Hepatocyte (in vitro differentiated cells): ENCODE measurements at regions not wholly inside any gene's neighbourhood (a gene's known extent, or its start where the extent isn't known, plus 50 kb on each side); places are given as distances from the start of the nearest gene placed in this dataset.
"Not testable (repeated sequence)": the region's sequence is repeated elsewhere in the genome, so short reads cannot be mapped to it uniquely, and the experiment has no call there.

ENCODE experiments used
- DNase-seq: peaks from one replicate; pipeline ENCODE4 v3.0.0-alpha.2; 2016; ENCODE audit warnings: low spot score
- H2AFZ ChIP-seq: fragments of 200-600 bp; sonication (generic); 2 replicates; pipeline ENCODE4 v1.6.0; 2016; ENCODE audit warnings: antibody characterized with exemption, mild to moderate bottlenecking
- H3K27ac ChIP-seq: fragments of 200-600 bp; sonication (generic); 2 replicates; pipeline ENCODE4 v1.5.1; 2016; ENCODE audit warnings: mild to moderate bottlenecking
- H3K27me3 ChIP-seq: fragments of 200-600 bp; sonication (generic); 2 replicates; pipeline ENCODE4 v1.6.1; 2016
- H3K36me3 ChIP-seq: fragments of 200-600 bp; sonication (generic); replicated peaks from 2 replicates; pipeline ENCODE4 v1.5.1; 2016; ENCODE audit warnings: low read depth; ENCODE audit not compliant: insufficient read depth
- H3K4me1 ChIP-seq: fragments of 200-600 bp; sonication (generic); 2 replicates; pipeline ENCODE4 v1.5.1; 2016; ENCODE audit warnings: mild to moderate bottlenecking, moderate library complexity; ENCODE audit not compliant: insufficient read depth
- H3K4me2 ChIP-seq: fragments of 200-600 bp; sonication (generic); 2 replicates; pipeline ENCODE4 v1.6.0; 2016
- H3K4me3 ChIP-seq: fragments of 200-600 bp; sonication (generic); 2 replicates; pipeline ENCODE4 v1.5.1; 2016; ENCODE audit warnings: mild to moderate bottlenecking
- H3K79me2 ChIP-seq: fragments of 200-600 bp; sonication (generic); 2 replicates; pipeline ENCODE4 v1.6.0; 2017; ENCODE audit warnings: mild to moderate bottlenecking
- H3K9me2 ChIP-seq: fragments of 200-600 bp; sonication (generic); replicated peaks from 2 replicates; pipeline ENCODE4 v1.6.0; 2017; ENCODE audit warnings: mild to moderate bottlenecking; ENCODE audit not compliant: insufficient read depth
- H3K9me3 ChIP-seq: fragments of 200-600 bp; sonication (generic); 2 replicates; pipeline ENCODE4 v1.5.1; 2016; ENCODE audit warnings: low read depth, mild to moderate bottlenecking
- H4K20me1 ChIP-seq: fragments of 200-600 bp; sonication (generic); 2 replicates; pipeline ENCODE4 v1.6.0; 2016; ENCODE audit warnings: mild to moderate bottlenecking; ENCODE audit not compliant: insufficient read depth, poor library complexity, severe bottlenecking
- EZH2 ChIP-seq: fragments of 200-600 bp; sonication (generic); IDR thresholded peaks from 2 replicates; pipeline ENCODE4 v1.6.1; 2016; ENCODE audit warnings: antibody characterized with exemption, mild to moderate bottlenecking, borderline replicate concordance
- EZH2phosphoT487 ChIP-seq: fragments of 200-600 bp; sonication (generic); IDR thresholded peaks from one replicate; pipeline ENCODE4 v1.6.1; 2018; ENCODE audit warnings: antibody characterized with exemption, mild to moderate bottlenecking, low read depth, moderate library complexity; ENCODE audit not compliant: unreplicated experiment, severe bottlenecking
- WGBS: methylation state at CpG from one replicate; pipeline ENCODE4 v1.1.6; 2016; ENCODE audit warnings: low lambda C conversion rate; ENCODE audit errors: missing lambda C conversion rate; 5-methylcytosine and 5-hydroxymethylcytosine counted together
- TF ChIP-seq, protein P1 (sequence below): fragments of 200-600 bp; sonication (generic); IDR thresholded peaks from 2 replicates; pipeline ENCODE4 v1.5.1; 2016; ENCODE audit warnings: antibody characterized with exemption, mild to moderate bottlenecking; ENCODE audit not compliant: poor library complexity

DNA sequence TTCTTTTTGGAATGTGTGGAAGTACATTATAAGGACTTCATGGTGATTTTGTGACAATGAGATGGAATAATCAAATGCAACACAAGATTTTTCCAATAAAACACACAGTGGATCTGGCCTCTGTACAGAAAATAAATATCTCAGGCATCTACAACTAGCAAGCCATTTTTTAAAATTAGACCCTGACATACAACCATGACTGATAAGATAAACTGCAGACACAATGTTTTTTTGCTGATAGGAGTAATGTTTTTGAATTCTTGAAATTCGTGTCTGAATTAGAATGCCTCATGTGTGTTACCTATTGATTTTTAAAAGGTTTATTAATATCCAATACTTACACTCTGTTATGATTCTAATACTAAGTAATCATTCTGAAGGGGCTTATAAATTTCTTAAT is 328.1 kb downstream of the HGF start:
- Histone ChIP-seq H4K20me1 (no peaks in the 10 kb centered on the region), H2AFZ (no peak overlapping the region)

DNA sequence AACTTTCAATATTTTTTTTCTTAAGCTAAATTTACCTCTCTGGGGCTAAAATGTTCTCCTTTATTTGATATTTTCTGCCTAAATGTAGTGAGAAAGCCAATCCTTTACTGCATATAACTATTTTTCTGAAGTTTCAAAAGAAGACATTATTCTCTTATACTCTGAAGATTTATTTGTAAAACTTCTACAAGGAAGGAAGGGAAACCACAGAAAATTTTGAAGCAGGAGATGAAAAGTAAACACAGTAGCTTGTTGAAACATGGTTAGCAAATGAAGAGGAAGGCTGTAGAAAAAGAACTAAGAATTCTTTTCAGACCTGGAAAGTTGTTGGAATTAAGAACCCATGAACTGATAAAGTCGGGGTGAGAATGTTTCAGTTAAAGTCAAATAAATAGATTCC is 330.3 kb downstream of the HGF start:
- TF ChIP-seq EZH2phosphoT487, result no peak
- TF ChIP-seq, protein P1, sequence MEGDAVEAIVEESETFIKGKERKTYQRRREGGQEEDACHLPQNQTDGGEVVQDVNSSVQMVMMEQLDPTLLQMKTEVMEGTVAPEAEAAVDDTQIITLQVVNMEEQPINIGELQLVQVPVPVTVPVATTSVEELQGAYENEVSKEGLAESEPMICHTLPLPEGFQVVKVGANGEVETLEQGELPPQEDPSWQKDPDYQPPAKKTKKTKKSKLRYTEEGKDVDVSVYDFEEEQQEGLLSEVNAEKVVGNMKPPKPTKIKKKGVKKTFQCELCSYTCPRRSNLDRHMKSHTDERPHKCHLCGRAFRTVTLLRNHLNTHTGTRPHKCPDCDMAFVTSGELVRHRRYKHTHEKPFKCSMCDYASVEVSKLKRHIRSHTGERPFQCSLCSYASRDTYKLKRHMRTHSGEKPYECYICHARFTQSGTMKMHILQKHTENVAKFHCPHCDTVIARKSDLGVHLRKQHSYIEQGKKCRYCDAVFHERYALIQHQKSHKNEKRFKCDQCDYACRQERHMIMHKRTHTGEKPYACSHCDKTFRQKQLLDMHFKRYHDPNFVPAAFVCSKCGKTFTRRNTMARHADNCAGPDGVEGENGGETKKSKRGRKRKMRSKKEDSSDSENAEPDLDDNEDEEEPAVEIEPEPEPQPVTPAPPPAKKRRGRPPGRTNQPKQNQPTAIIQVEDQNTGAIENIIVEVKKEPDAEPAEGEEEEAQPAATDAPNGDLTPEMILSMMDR, result no peak
- TF ChIP-seq EZH2, result no peak
- Histone ChIP-seq H3K27ac (no peak overlapping the region), H3K4me2 (no peak overlapping the region), H3K4me3 (no peak overlapping the region), H3K36me3 (no peaks in the 10 kb centered on the region), H3K27me3 (no peaks in the 10 kb centered on the region), H3K4me1 (no peaks in the 10 kb centered on the region), H4K20me1 (no peaks in the 10 kb centered on the region), H2AFZ (no peak overlapping the region), H3K79me2 (no peaks in the 10 kb centered on the region), H3K9me2 (no peaks in the 10 kb centered on the region), H3K9me3 (no peaks in the 10 kb centered on the region)
- DNase-seq, result no peak
- 52% methylated on average over 1 of the region's 1 CpG for WGBS

More for the DNA sequence above, 328.1 kb downstream of the HGF start:
- no peak for DNase-seq
- H3K27ac ChIP-seq, result no peak overlapping the region
- no peak overlapping the region for H3K4me3 ChIP-seq
- no peak overlapping the region for H3K4me2 ChIP-seq
- no peaks in the 10 kb centered on the region for H3K4me1 ChIP-seq
- H3K9me2 ChIP-seq, result no peaks in the 10 kb centered on the region
- H3K27me3 ChIP-seq, result no peaks in the 10 kb centered on the region
- no peaks in the 10 kb centered on the region for H3K9me3 ChIP-seq
- no peak for TF ChIP-seq EZH2
- TF ChIP-seq, protein P1, result no peak
- TF ChIP-seq EZH2phosphoT487, result no peak
- WGBS, result 29% methylated on average over 1 of the region's 1 CpG
- H3K79me2 ChIP-seq, result no peaks in the 10 kb centered on the region
- no peaks in the 10 kb centered on the region for H3K36me3 ChIP-seq

DNA sequence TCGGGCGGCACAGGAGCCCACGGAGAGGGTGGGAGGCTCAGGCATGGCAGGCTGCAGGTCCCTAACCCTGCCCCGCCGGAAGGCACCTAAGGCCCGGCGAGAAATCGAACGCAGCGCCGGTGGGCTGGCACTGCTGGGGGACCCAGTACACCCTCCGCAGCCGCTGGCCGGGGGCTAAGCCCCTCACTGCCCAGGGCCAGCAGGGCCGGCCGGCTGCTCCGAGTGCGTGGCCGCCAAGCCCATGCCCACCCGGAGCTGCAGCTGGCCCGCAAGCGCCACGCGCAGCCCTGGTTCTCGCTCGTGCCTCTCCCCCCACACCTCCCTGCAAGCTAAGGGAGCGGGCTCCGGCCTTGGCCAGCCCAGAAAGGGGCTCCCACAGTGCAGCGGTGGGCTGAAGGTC is 332.7 kb downstream of the HGF start:
- H3K36me3 ChIP-seq, H3K27ac ChIP-seq, H3K4me1 ChIP-seq, DNase-seq, H3K4me2 ChIP-seq, H3K4me3 ChIP-seq, H3K27me3 ChIP-seq, H4K20me1 ChIP-seq, H3K9me3 ChIP-seq, H2AFZ ChIP-seq, H3K9me2 ChIP-seq, H3K79me2 ChIP-seq: not testable (repeated sequence)
- 97% methylated on average over 21 of the region's 29 CpGs for WGBS

DNA sequence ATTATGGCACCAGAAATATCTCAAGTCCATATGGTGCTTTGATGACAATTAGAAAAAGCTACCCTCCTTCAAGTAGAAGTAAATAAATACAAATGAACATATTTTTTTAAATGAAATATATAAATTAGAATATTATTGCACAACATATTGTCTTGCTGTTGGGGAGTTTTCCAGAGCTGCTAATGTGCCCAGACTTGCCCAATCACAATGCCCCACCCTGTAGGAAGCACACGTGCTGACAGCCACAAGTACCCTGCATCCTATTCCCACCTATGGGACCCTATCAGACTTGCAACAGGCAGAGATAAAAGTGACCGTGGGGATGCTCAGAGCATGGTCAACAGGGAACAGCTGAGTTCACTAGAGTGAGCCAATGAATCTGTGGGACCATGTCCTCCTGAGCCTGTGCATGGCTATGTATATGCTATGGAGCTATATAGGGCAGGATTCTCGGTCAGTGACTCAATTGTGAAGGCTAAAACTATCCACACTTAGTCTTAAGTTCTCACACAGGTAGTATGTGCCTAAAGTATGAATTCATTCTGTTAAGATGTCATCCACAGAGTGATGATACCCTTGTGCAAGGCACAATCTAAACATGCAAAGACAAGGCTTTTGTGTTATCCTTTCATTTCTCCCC is 336.0 kb downstream of the HGF start:
- WGBS, result 89% methylated on average over 3 of the region's 3 CpGs

More for the DNA sequence above, 336.0 kb downstream of the HGF start:
- no peak for DNase-seq
- Histone ChIP-seq H3K79me2 (no peaks in the 10 kb centered on the region), H4K20me1 (no peaks in the 10 kb centered on the region), H3K36me3 (no peaks in the 10 kb centered on the region), H2AFZ (no peak overlapping the region), H3K27ac (no peak overlapping the region), H3K4me1 (no peaks in the 10 kb centered on the region), H3K9me2 (no peaks in the 10 kb centered on the region), H3K27me3 (no peaks in the 10 kb centered on the region), H3K9me3 (no peaks in the 10 kb centered on the region), H3K4me2 (no peak overlapping the region), H3K4me3 (no peak overlapping the region)
- TF ChIP-seq EZH2phosphoT487 (no peak), EZH2 (no peak)
- TF ChIP-seq, protein P1, result no peak
